HG03342 (cell line): ENCODE measurements at regions not wholly inside any gene's neighbourhood (a gene's known extent, or its start where the extent isn't known, plus 50 kb on each side); places are given as distances from the start of the nearest gene placed in this dataset.

Source experiments
- ATAC-seq: cut with Tn5 transposase; IDR thresholded peaks from one replicate; pipeline ENCODE4 v1.9.1; 2021; ENCODE audit warnings: mild to moderate bottlenecking, moderate library complexity; ENCODE audit not compliant: unreplicated experiment

GRCh38 chr2:7773362-7774360 lies 856.4 kb downstream of the RNF144A start:
- ATAC-seq: peak; percentile 72

DNA sequence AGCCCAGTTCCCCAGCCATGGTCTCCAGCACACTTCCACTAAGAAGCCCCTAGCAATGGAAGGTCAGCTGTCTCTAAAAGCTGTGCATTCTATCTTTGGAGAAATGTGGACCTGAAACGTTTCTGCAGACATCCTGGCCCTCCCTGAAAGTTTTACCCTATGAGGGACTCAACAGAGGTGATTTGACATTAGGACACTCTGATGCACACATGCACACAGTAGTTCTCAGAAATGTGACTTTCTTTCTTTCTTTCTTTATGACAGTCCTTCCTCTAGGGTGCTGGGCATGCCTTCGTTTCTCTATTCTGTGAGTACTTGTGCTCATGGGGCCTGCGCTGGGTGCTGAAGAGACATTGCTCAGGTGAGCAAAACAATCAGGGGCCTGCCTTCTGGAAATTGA lies 857.3 kb downstream of the RNF144A start:
- no peak for ATAC-seq

DNA sequence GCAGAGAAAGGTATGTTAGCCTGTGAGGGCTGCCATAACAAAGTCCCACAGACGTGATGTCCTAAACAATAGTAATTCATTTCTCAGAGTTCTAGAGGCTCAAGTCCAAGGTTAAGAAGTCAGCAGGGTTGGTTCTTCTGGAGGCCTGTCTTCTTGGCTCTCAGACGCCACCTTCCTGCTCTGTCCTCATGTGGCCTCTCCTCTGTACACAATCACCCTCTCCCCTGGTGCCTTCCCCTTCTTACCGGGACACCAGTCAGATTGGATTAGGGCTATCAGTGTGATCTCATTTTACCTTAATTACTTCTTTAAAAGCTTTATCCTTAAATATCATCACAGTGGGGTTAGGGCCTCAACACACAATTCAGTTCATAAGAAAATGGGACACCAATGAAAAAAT lies 860.5 kb downstream of the RNF144A start:
- ATAC-seq: no peak

DNA sequence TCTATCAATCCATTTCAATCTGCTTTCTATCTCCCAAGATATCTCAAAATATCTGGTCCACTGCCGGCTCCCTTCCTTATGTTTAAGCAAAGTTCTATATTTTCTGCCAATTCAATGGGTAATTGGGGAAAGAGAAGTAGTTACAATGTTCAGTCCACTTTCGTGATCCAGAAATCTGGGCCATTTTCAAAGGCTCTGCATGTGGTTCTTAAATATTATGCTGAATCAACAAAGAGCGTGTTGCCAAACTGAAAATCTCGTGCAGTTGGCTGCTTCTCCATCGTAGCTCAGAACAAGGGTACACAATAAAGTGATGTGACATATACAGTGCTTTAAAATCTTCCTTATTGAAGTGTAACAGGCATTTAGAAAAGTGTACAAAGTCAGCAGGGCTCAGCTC lies 863.1 kb downstream of the RNF144A start:
- no peak for ATAC-seq

DNA sequence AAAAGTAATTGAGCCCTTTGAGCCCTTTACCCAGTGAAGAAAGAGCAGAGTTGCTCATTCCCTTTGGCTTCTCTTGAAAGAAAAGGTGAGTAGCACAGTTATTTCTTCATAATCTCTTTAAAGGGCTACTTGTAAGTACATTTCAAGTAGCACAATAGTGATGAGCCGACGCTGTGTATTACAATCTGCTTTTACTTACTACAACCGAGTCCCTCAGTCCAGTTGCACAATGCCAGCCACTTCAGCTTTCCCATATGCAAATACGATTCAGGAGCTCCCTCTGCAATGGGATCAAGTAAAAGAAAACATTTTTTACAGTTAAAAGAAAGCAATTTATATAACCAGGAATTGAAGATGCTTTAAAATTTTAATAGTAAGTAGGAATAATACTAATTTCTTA lies 868.5 kb downstream of the RNF144A start:
- ATAC-seq: no peak

DNA sequence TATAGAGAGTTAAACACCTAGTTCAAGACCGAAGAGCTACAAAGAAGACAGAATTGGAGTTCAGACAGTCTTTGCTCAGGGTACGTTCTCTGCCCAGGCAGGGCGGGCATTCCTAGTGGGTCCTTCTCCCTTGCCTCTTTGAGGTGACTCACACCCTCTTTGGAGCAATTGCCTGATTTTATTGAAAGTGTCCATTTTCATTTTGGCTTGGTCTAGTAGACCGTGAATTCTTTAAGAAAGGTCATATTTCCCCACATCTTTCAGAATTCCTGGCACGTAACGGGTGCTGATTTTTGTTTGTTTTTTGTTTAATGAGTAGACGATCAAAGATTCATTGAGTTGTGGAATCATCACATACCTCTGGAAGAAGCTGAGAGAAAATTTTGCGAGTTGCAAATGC lies 871.5 kb downstream of the RNF144A start:
- ATAC-seq: no peak

GRCh38 chr2:7792031-7792651 lies 874.9 kb downstream of the RNF144A start:
- no peak for ATAC-seq

GRCh38 chr2:7795778-7796563 lies 878.8 kb downstream of the RNF144A start:
- ATAC-seq: no peak

- no peak for ATAC-seq
Observed at GRCh38 chr2:7800031-7800430, 881.8 kb upstream of the ID2 start.

DNA sequence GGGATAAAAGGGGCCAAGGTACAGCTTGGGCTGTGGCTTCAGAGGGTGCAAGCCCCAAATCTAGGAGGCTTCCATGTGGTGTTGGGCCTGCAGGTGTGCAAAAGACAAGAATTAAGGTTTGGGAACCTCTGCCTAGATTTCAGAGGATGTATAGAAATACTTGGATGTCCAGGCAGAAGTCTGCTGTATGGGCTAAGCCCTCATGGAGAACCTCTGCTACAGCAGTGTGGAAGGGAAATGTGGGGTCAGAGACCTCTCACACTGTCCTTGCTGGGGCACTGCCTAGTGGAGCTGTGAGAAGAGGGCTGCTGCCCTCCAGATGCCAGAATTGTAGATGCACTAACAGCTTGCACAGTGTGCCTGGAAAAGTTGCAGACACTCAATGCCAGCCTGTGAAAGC lies 880.6 kb upstream of the ID2 start:
- no peak for ATAC-seq

- no peak for ATAC-seq
Observed at GRCh38 chr2:7803515-7803914, 878.3 kb upstream of the ID2 start.

DNA sequence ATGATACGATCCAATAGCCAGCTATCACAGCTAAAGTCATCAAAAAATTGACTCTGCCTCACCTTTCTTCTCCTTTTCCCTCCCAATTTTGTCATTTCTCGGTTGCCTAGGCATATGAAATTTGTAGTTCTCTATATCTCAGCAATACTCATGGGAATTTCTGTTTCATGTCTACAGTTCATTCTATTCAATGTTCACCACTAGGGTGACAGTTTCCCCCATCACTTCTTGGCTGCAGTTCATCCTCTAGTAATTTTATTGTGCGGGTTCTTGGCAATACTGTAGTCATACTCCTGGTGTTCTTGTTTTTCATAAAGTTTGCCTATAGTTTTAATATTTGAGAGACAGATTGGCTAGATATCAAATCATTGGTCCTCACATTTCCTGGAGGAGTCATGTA lies 872.2 kb upstream of the ID2 start:
- ATAC-seq: no peak

DNA sequence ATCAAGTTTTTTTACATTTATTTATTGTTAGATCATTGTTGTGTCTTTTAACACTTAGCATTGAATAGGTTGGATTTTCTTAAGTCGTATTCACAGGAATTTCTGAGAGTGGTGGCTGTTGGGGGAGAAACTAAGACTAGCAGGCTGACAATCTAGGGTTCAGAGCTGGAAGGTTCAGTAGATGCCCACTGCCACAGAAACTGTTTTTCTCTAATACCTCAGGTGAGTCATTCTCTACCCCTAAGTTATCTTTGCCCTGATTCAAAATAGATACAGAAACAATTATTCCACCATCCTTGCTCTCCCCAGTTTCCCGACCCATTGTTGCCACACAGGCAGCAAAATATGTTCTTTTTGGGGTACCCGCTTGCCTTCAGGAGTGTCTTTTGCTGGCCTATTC lies 870.8 kb upstream of the ID2 start:
- no peak for ATAC-seq

DNA sequence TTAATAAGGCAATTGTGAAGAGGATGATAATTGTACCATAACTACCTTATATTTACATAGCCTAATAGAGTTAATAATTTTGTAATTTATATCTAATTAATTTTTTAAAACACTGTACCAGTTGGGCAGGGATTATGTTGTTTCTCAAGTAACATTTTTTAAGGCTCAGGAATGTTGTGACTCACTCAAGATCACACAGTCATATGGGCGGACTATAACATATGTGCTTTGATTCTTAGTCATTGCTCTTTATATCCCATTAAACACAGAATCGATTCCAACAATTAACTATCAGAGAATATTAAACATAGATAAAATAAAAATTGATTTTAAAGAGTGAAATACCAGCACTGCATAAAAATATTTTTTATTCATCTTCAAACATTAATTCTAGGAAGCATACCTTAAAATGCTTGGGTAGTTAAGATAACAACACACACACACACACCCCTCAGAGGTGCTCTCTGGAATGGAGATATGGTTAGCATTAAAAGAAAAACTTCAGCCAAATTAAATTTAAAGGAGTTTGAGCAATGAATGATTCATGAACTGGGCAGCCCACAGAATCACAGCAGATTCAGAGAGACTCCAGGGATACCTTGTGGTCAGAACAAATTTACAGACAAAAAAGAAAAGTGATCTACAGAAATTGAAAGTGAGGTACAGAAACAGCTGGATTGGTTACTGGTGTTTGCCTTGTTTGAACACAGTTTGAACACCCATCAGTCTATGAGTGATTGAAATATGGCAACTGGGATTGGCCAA lies 869.4 kb upstream of the ID2 start:
- ATAC-seq: no peak

GRCh38 chr2:7813541-7814292 lies 868.1 kb upstream of the ID2 start:
- ATAC-seq: no peak

- ATAC-seq: no peak
Observed at GRCh38 chr2:7815726-7816125, 866.1 kb upstream of the ID2 start.

DNA sequence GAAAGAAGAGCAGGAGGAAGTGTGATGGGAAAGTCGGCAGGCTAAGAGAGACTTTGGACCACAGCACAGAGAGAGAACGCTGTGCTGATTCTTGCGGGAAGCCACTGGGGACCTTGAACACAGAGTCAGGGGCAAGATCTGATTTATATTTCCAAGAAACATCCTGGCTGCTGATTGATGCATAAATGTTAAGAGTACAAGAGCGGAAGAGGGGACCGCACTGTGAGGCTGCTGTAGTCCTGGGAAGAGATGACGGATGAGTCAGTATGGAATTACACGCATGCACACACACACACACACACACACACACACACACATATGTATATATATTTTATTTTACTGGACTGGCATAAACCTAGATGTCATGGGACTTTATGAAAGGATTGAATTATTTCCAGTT lies 865.6 kb upstream of the ID2 start:
- ATAC-seq: no peak

GRCh38 chr2:7816944-7817343 lies 864.9 kb upstream of the ID2 start:
- no peak for ATAC-seq

DNA sequence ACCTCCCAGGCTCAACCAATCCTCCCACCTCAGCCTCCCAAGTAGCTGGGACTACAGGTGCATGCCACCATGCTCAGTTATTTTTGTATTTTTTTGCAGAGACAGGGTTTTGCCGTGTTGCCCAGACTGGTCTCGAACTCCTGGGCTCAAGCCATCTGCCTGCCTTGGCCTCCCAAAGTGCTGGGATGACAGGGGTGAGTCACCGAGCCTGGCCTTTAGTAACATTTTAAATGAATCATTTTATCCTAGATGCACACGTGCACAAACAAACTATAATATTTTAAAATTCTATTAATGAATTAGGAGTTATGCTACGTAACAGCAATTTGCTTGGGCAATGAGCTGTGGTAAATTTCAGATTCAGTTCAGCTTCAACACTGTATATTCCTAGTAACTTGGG lies 862.5 kb upstream of the ID2 start:
- ATAC-seq: no peak

- no peak for ATAC-seq
Observed at GRCh38 chr2:7819850-7820249, 862.0 kb upstream of the ID2 start.
